C1 segment of cervical spinal cord (tissue), 14 donors: ENCODE measurements at regions not wholly inside any gene's neighbourhood (a gene's known extent, or its start where the extent isn't known, plus 50 kb on each side); places are given as distances from the start of the nearest gene placed in this dataset.
A peak's percentile ranks its signal among the peaks of the same experiment; 100 is the strongest.

ENCODE experiments used
- DNase-seq, 14 donors: peaks; one replicate each; lab custom pipeline; 2025; lab: John Stamatoyannopoulos, UW

DNA sequence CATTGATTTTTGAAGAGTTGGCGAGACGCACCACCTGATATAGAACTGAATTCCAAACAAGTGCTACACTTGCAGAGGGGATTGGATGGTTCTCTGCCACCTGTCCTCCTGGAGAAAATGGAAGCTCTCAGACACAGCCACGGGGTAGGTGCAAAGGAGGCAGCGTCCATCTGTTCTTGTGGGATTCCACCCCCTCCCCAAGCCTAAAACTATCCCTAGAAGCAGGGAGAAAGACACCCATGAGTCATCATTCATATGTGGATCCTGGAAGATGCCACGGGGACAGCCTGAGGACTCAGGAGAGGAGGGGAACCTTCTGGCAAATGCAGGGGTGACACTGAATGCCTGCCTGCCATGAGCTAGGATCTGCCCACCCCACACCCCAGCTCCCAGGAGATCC, 171.3 kb upstream of the CST7 start:
- DNase-seq: no peak

GRCh38 chr20:24778585-24779031, 170.5 kb upstream of the CST7 start:
- peak in 1 of 14 donors; percentile 84 for DNase-seq

DNA sequence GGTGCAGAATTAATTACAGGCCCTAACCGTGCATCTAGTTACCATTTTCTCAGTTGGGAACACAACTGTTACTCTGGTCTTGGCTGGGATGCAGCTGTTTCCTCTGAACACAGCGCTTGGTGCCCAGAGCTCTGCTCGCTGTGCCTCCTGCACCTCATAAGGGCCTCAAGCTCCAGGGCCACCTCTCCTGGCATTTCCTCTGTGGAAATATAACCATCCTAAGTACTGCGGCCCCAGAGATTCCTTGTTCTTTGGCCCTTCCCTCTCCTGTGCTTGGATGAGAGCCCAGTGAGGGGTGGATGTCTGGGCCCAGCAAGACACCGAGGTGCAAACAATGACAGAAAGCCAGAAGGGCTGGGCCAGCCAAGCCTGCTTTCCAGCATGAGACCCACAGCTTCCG, 169.9 kb upstream of the CST7 start:
- peak in 1 of 14 donors; percentile 60 for DNase-seq

DNA sequence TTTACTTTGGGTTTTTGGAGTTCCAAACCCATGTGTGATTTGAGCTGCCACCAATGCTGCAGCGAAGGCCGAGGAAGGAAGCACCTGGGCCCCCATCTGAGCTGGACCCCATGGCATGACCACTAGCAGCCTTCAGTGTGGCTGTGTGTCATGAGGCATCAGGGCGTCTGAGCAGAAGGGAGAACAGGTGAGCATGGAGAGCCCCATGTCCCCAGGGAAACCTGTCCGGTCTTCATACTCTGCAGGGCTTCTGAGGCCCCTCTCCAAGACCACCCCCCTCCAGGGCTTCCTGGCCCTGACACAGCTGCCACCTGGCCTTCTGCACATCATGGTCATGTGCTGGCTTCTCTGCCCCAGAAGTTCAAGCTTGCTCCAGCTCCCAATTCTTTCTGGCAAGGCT, 169.1 kb upstream of the CST7 start:
- no peak for DNase-seq

- DNase-seq: peak in 1 of 14 donors; percentile 40
Measured at GRCh38 chr20:24780674-24781417, 168.2 kb upstream of the CST7 start.

DNA sequence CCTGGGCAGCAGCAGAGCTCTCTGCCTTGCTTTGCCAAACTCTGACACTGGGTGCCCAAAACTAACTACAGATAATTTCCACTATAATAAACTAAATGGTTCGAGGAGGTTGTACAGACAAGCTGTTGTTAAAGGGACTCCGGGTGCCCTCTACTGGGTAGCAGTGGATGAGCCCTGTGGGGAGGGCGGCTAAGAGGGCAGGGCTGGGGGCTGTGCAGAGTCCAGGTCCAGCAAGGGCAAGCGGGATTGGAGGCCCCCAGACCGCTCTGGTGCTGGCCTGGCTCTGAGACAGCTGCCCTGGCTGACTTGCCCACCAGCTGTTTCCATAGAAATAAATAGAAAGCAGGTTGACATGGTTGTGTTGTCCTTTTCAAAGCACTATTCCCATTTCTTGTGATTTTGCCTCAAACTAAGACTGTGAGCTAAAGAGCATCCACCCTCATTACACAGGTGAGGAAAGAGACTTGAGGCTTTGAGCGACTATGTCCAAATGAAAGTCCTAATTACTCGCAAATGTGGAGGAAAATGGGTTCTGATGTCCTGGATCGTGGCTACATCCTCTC, 167.6 kb upstream of the CST7 start:
- DNase-seq: peak in 9 of 14 donors; percentile 25 to 48 (median 42)

GRCh38 chr20:24782301-24782700, 166.8 kb upstream of the CST7 start:
- no peak for DNase-seq

DNA sequence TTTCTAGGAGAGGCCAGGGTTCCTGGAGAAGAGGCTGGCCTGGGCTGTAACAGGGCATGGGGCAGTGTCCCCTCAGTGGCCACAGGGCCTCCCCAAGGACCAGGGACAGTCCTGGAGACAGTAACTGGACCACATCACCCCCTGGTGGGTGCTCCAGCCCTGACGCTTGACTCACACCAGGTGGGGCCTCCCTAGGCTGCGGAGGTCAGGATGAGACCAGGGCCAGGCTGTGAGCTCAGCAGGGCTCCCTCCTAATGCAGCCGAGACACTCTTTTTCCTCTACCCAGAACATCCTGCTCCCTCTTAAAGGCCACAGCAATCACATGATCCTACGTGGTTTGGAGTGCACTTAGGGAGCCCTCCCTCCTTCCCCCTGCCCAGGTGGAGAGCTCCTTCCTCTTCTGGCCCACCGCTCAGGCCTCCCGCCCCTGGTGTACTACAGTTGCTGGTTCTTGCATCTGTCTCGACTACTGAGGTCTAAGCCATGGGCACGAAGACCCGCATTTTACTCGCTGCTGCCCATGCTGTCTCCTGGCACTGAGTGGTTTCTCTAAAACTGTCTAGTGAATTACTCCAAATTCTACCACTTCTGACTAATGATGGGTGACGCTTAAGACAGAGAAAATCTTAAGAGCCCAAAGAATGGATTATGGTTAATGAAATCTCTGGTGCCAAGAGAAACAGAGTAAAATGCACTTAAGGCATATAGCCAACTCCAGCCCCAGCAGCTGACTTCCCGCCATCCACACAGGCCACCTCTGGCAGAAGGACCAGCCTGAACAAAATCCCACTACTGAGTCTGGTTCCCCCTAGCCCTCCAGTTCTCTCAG, 166.1 kb upstream of the CST7 start:
- DNase-seq: no peak

GRCh38 chr20:24783631-24784492, 165.2 kb upstream of the CST7 start:
- DNase-seq: no peak

GRCh38 chr20:24784607-24785006, 164.5 kb upstream of the CST7 start:
- no peak for DNase-seq

DNA sequence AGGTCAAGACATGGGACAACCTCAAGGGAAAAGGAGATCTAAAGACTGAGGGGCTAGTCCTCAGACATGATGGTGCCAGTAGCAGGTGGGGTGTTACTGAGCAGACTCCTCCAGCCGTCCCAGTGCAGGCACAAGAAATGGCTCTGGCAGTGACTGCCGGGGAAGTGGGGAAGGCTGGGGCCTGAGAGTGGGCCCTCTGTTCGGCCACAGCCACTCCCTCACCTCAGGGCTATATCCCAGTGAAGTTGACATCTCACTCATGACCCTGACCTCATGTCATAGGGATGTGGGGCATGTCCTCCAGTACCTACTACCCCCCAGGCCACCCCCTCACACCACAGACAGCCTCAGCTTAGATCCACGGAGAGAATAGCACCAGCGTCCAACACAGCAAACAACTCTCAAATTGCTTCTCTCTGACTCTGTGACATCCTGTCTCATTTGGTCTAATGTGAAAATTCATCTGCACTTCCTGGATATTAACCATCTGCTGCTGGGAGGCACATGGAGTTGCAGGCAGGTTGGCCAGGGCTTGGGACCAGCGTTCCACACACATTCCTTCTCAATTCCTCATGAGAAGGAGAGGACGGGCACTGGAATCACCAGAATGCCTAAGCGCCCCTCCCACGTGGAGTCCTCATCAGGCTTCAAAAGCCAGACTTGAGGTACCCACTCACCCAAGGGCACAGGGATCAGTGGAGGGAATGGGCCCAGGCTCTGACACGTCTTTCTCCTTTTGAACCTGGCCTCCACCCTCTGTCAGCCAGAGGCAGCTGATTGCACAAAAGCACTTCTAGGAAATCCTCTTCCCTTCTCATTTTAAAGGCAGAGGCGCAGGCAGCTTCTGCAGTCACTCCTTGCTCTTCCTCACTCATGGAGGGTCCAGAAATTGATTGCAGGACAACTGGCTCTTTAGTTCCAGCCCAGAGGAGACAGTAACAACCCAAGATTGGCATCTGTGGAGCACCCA, 163.6 kb upstream of the CST7 start:
- peak in 1 of 14 donors; percentile 9 for DNase-seq

DNA sequence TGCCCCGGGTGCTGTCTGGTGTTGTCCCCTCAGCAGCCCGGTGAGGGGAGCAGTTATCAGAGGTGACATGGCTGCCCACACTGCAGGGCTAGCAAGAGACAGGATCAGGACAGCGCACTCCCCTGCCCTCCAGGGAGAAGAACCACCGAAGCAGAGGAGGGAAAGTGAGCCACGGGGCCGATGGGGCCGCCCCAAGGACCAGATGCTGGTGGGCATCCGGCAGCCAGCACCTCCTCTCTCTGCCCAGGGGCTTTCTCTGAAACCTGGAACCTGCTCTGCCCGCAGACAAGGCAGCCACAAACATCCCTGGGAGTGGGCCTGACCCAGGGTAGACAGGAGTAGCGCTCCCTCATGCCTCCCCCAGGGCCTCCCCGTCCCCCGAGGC, 163.0 kb upstream of the CST7 start:
- no peak for DNase-seq

DNA sequence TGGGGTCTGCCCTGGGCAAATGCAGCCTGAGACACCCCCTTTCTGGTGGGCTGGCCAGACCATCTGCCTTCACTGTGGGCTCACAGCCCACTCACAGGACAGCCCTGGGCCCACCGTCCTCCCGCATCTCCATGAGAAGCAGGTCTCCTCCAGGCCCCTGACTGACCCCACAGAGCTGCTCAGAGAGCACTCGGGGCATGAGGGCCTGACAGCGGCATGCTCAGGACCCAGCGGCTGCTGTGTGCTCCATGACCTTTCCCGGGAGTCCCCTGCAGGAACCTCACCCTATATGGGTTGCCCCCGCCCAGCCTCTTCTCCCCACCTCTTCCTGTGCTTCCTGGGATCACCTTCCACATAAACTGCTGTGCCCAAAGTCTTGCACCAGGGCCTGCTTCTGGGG, 162.4 kb upstream of the CST7 start:
- no peak for DNase-seq

DNA sequence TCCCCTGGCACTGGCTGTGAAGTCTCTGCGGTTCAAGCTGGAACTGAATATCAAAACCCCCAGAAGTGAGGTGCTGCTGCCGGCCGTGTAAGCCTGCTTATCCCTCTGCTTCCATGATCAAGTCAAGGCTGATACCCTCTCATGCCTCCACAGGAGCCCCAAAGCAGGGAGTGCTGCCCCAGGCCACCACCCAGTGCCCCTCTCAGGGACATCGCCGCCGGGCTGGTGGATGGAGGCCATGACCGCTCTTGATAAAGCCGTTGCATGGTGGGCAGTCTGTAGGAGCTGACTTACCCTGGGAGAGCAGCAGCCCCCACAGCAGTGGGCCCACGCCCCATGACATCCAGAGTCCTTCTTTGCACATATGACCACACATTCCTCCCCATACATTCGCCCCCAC, 162.0 kb upstream of the CST7 start:
- no peak for DNase-seq

GRCh38 chr20:24787621-24788020, 161.4 kb upstream of the CST7 start:
- DNase-seq: no peak

DNA sequence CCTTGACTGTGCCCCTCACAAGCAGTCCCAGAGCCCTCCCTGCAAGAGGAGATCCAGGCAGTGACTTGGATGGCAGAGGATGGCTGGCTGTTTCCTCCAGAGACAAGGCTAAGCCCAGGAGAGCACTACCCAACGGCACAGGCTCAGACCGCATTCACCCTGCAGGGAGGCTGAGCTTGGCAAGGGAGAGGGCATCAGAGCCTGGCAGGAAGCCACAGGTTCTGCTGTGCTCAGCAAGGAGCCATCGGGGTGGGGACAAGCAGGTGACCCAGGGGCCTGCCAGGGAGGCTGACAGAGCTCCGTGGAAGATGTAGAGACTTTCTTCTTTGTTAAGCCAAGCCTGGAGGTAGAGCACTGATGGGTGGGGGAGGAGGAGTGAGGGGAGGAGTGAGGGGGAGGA, 159.2 kb upstream of the CST7 start:
- no peak for DNase-seq

GRCh38 chr20:24790746-24791283, 158.3 kb upstream of the CST7 start:
- DNase-seq: peak in 1 of 14 donors; percentile 20

DNA sequence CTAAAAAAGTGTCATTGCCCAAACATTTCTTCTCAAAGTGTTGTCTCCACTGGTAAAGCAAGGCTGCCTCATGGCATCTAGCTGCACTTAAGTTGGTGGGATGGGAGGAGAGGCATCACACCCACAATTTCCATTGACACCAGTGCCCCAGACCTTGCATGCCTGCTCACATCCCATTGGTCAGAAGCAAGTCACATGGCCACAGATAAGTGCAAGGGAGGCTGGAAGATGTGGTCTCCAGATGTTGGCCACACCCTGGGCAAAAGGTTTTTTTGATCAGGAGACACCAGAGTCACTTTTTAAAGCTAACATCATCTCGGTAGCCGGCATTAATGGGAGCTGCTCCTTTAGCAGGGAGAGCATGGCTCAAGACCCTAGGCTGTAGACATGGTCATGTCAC, 157.1 kb upstream of the CST7 start:
- no peak for DNase-seq

GRCh38 chr20:24792641-24793495, 156.2 kb upstream of the CST7 start:
- DNase-seq: no peak
